LNCAP (cell line): ENCODE measurements at regions not wholly inside any gene's neighbourhood (a gene's known extent, or its start where the extent isn't known, plus 50 kb on each side); places are given as distances from the start of the nearest gene placed in this dataset.

Experiments
- CTCF ChIP-seq: fragments of 450-650 bp; IDR thresholded peaks from 2 replicates; pipeline ENCODE4 v1.5.1; 2017; ENCODE audit warnings: mild to moderate bottlenecking

GRCh38 chr5:6049662-6050061 lies 328.7 kb downstream of the MED10 start:
- no peak for TF ChIP-seq CTCF

GRCh38 chr5:6048746-6049145 lies 329.6 kb downstream of the MED10 start:
- TF ChIP-seq CTCF, result no peak

GRCh38 chr5:6046296-6046967 lies 331.9 kb downstream of the MED10 start:
- no peak for TF ChIP-seq CTCF

- TF ChIP-seq CTCF, result no peak
These were observed 334.6 kb downstream of the MED10 start for GRCh38 chr5:6043491-6044310.

DNA sequence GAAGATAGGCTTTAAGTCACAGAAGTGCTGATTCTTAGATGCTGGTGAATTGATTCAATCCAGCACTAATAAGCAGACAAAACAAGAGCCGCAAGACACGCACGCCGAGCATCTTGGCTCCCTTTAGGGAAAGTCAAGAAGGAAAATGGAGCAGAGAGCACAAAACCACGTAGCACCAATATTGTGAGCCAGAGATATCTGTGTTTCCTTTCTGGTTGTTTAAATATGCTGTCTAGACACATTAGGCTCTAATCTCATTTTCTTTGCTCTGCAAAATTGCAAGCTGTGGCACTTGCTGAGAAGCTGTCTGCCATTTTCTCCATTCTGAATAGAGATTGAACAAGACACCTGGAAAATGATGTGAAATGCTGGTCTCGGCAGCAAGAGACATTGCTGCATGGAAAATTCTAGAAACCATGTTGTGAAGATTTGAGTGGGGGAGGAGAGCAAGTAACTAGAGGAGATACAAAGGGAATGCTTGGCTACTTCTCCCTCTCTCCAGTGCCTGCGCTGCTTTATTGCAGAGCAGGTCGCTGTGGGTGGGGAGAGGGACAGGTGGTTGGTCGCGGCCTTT lies 336.3 kb downstream of the MED10 start:
- no peak for TF ChIP-seq CTCF

DNA sequence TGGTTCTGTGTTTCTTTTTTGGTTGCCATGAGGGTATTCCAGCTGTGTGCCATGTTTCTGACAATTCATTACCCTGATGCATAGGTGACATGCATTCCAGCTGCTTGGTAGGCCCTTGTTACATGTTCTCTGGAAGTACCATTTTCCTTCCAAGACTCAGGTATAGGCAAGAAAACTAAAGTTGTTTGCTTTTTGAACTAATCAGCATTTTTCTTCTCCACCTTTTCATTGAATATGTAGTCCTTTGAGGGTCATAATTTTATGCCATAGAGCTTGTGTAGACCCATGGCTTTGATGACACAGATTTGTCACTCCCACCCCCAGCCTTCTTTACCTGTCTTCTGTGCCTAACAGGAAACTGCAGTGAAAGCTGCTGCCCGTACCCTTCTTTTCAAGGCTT lies 339.2 kb downstream of the MED10 start:
- TF ChIP-seq CTCF, result no peak

DNA sequence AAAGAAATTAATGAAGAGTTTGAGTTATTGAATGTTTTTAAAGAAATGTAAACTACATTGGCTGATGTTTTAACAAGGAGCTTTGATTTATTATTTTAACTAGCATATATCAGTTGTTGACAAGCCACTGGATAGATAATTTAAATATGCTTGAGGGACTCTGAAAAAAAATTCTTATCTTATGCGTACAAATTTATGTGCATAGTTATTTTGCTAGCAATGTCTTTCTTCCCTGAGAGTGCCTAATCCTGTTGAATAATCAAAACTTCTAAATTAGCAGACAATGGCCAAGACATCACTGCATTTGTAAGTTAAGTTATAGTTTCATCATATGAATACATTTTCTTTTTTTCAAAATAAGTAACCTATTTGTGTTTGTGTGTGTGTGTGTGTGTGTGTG lies 342.3 kb downstream of the MED10 start:
- no peak for TF ChIP-seq CTCF
